ENCODE measurements at regions not wholly inside any gene's neighbourhood (a gene's known extent, or its start where the extent isn't known, plus 50 kb on each side); places are given as distances from the start of the nearest gene placed in this dataset.
"Not testable (repeated sequence)": the region's sequence is repeated elsewhere in the genome, so short reads cannot be mapped to it uniquely, and the experiment has no call there.

- Histone ChIP-seq H3K36me3 (ENCODE audit: insufficient read depth, low read length, poor library complexity, severe bottlenecking) (no peaks in the 10 kb centered on the region), H3K27ac (ENCODE audit: low read depth, low read length, poor library complexity, severe bottlenecking) (no peak overlapping the region), H3K4me1 (ENCODE audit: insufficient read depth, low read length, poor library complexity, severe bottlenecking) (no peaks in the 10 kb centered on the region), H3K9me3 (ENCODE audit: low read depth, low read length, poor library complexity, severe bottlenecking) (peaks cover 21% of the 10 kb centered on the region), H3K4me3 (ENCODE audit: low read depth, low read length, poor library complexity, severe bottlenecking) (no peak overlapping the region), H3K27me3 (replicated peaks; ENCODE audit: insufficient read depth, low read depth, low read length, poor library complexity) (no peaks in the 10 kb centered on the region)
- intact Hi-C loops (cut with micrococcal nuclease; ENCODE audit: unreplicated experiment): no loop called here
- CTCF ChIA-PET: no interaction called here
- TF ChIP-seq CTCF (conservative IDR thresholded peaks at IDR 0.05; ENCODE audit: low read depth, low read length): no peak
- TF ChIP-seq EZH2 (IDR thresholded peaks at IDR 0.05; ENCODE audit: borderline replicate concordance, low read depth, low read length, poor library complexity, severe bottlenecking): no peak
- DNase-seq (ENCODE audit: low spot score): no peak
- POLR2A ChIA-PET (ENCODE audit: low non-redundant PET): no interaction called here
- BruUV-seq (replicated peaks): no TSS peak
Observed at GRCh38 chr6:77094821-77095220, 368.5 kb downstream of the HTR1B start.

- Histone ChIP-seq H3K36me3 (ENCODE audit: insufficient read depth, low read length, poor library complexity, severe bottlenecking) (no peaks in the 10 kb centered on the region), H3K27me3 (replicated peaks; ENCODE audit: insufficient read depth, low read depth, low read length, poor library complexity) (no peaks in the 10 kb centered on the region), H3K4me3 (ENCODE audit: low read depth, low read length, poor library complexity, severe bottlenecking) (no peak overlapping the region), H3K4me1 (ENCODE audit: insufficient read depth, low read length, poor library complexity, severe bottlenecking) (no peaks in the 10 kb centered on the region), H3K9me3 (ENCODE audit: low read depth, low read length, poor library complexity, severe bottlenecking) (peaks cover 12% of the 10 kb centered on the region), H3K27ac (ENCODE audit: low read depth, low read length, poor library complexity, severe bottlenecking) (no peak overlapping the region)
- TF ChIP-seq CTCF (conservative IDR thresholded peaks at IDR 0.05; ENCODE audit: low read depth, low read length) (no peak), EZH2 (IDR thresholded peaks at IDR 0.05; ENCODE audit: borderline replicate concordance, low read depth, low read length, poor library complexity, severe bottlenecking) (no peak)
- POLR2A ChIA-PET (ENCODE audit: low non-redundant PET): no interaction called here
- BruUV-seq (replicated peaks): no TSS peak
- intact Hi-C loops (cut with micrococcal nuclease; ENCODE audit: unreplicated experiment): no loop called here
- no peak for DNase-seq (ENCODE audit: low spot score)
- CTCF ChIA-PET: no interaction called here
Observed at GRCh38 chr6:77092971-77093370, 370.3 kb downstream of the HTR1B start.

GRCh38 chr6:77089776-77090175 lies 373.5 kb downstream of the HTR1B start:
- no peaks in the 10 kb centered on the region for H3K36me3 ChIP-seq (ENCODE audit: insufficient read depth, low read length, poor library complexity, severe bottlenecking)
- POLR2A ChIA-PET (ENCODE audit: low non-redundant PET): no interaction called here
- BruUV-seq (replicated peaks): no TSS peak
- no peak overlapping the region for H3K4me3 ChIP-seq (ENCODE audit: low read depth, low read length, poor library complexity, severe bottlenecking)
- no peak for DNase-seq (ENCODE audit: low spot score)
- H3K4me1 ChIP-seq (ENCODE audit: insufficient read depth, low read length, poor library complexity, severe bottlenecking): no peaks in the 10 kb centered on the region
- CTCF ChIA-PET: no interaction called here
- no peaks in the 10 kb centered on the region for H3K27me3 ChIP-seq (replicated peaks; ENCODE audit: insufficient read depth, low read depth, low read length, poor library complexity)
- TF ChIP-seq EZH2 (IDR thresholded peaks at IDR 0.05; ENCODE audit: borderline replicate concordance, low read depth, low read length, poor library complexity, severe bottlenecking): no peak
- intact Hi-C loops (cut with micrococcal nuclease; ENCODE audit: unreplicated experiment): no loop called here
- H3K27ac ChIP-seq (ENCODE audit: low read depth, low read length, poor library complexity, severe bottlenecking): no peak overlapping the region
- peaks cover 12% of the 10 kb centered on the region for H3K9me3 ChIP-seq (ENCODE audit: low read depth, low read length, poor library complexity, severe bottlenecking)

- H3K9me3 ChIP-seq (ENCODE audit: low read depth, low read length, poor library complexity, severe bottlenecking); POLR2A ChIA-PET (ENCODE audit: low non-redundant PET); DNase-seq (ENCODE audit: low spot score); H3K4me1 ChIP-seq (ENCODE audit: insufficient read depth, low read length, poor library complexity, severe bottlenecking); intact Hi-C loops (cut with micrococcal nuclease; ENCODE audit: unreplicated experiment); H3K36me3 ChIP-seq (ENCODE audit: insufficient read depth, low read length, poor library complexity, severe bottlenecking); BruUV-seq (replicated peaks); H3K27ac ChIP-seq (ENCODE audit: low read depth, low read length, poor library complexity, severe bottlenecking); H3K4me3 ChIP-seq (ENCODE audit: low read depth, low read length, poor library complexity, severe bottlenecking); H3K27me3 ChIP-seq (replicated peaks; ENCODE audit: insufficient read depth, low read depth, low read length, poor library complexity); CTCF ChIA-PET: not testable (repeated sequence)
Observed at GRCh38 chr6:77087794-77088318, 375.4 kb downstream of the HTR1B start.

Data from A673 (cell line).